DMS53 treated with DMSO at 0.1 percent for 48 hours (cell line): ENCODE measurements at regions not wholly inside any gene's neighbourhood (a gene's known extent, or its start where the extent isn't known, plus 50 kb on each side); places are given as distances from the start of the nearest gene placed in this dataset.

Source experiments
- DNase-seq: peaks from one replicate; lab custom pipeline; 2025; ENCODE audit not compliant: unreplicated experiment; lab: John Stamatoyannopoulos, UW

GRCh38 chr13:88552966-88553365 is 881.8 kb downstream of the SLITRK5 start:
- no peak for DNase-seq

- DNase-seq: no peak
Measured at GRCh38 chr13:88565566-88565965, 894.4 kb downstream of the SLITRK5 start.

- DNase-seq: no peak
Measured at GRCh38 chr13:88585861-88586260, 914.7 kb downstream of the SLITRK5 start.

- no peak for DNase-seq
Measured at GRCh38 chr13:88586263-88586662, 915.1 kb downstream of the SLITRK5 start.

- no peak for DNase-seq
Measured at GRCh38 chr13:88590574-88590973, 919.4 kb downstream of the SLITRK5 start.

- DNase-seq: no peak
Measured at GRCh38 chr13:88592105-88592504, 920.9 kb downstream of the SLITRK5 start.

- peak; percentile 23 for DNase-seq
Measured at GRCh38 chr13:88601949-88602348, 930.8 kb downstream of the SLITRK5 start.

GRCh38 chr13:88602786-88603777 is 931.9 kb downstream of the SLITRK5 start:
- DNase-seq: no peak

GRCh38 chr13:88617176-88617575 is 946.0 kb downstream of the SLITRK5 start:
- no peak for DNase-seq

GRCh38 chr13:88622362-88622973 is 951.3 kb downstream of the SLITRK5 start:
- DNase-seq: no peak

GRCh38 chr13:88623150-88623549 is 952.0 kb downstream of the SLITRK5 start:
- DNase-seq: no peak

- no peak for DNase-seq
Measured at GRCh38 chr13:88627071-88627470, 955.9 kb downstream of the SLITRK5 start.

GRCh38 chr13:88628882-88629281 is 957.7 kb downstream of the SLITRK5 start:
- no peak for DNase-seq

GRCh38 chr13:88637935-88638334 is 966.8 kb downstream of the SLITRK5 start:
- DNase-seq: no peak

GRCh38 chr13:88643233-88643632 is 972.1 kb downstream of the SLITRK5 start:
- DNase-seq: no peak

- no peak for DNase-seq
Measured at GRCh38 chr13:88648598-88649373, 977.6 kb downstream of the SLITRK5 start.

GRCh38 chr13:88649855-88650254 is 978.7 kb downstream of the SLITRK5 start:
- DNase-seq: no peak

GRCh38 chr13:88651531-88651930 is 980.4 kb downstream of the SLITRK5 start:
- no peak for DNase-seq

- DNase-seq: no peak
Measured at GRCh38 chr13:88656751-88657150, 985.6 kb downstream of the SLITRK5 start.

- DNase-seq: no peak
Measured at GRCh38 chr13:88670509-88670908, 999.3 kb downstream of the SLITRK5 start.

GRCh38 chr13:88674841-88675240 is 1003.7 kb downstream of the SLITRK5 start:
- no peak for DNase-seq
